SK-N-DZ (cell line): ENCODE measurements at regions not wholly inside any gene's neighbourhood (a gene's known extent, or its start where the extent isn't known, plus 50 kb on each side); places are given as distances from the start of the nearest gene placed in this dataset.

Source experiments
- DNase-seq: peaks from one replicate; pipeline ENCODE4 v3.0.0-alpha.2; 2015; ENCODE audit warnings: low spot score

GRCh38 chr3:117548600-117548999, 839.0 kb downstream of the TUSC7 start:
- no peak for DNase-seq

DNA sequence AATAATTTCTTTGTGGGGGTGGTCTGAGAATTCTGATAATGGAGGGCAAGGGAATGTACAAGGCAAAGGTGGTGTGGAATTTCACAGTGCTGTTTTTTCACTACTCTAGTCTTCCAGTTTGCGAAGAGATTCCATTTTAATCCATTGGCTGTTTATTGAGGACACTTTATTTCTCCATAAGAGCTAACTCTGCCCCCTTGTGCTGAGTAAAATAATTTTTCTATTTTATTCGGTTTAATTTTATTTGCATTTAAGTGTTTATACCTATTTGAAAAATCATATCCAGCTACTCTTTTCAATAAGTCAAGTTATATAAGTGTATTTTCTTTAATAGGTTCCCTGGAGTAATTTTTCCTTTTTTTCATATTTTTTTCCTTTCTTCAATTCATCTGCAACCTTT, 840.1 kb downstream of the TUSC7 start:
- DNase-seq, result no peak

DNA sequence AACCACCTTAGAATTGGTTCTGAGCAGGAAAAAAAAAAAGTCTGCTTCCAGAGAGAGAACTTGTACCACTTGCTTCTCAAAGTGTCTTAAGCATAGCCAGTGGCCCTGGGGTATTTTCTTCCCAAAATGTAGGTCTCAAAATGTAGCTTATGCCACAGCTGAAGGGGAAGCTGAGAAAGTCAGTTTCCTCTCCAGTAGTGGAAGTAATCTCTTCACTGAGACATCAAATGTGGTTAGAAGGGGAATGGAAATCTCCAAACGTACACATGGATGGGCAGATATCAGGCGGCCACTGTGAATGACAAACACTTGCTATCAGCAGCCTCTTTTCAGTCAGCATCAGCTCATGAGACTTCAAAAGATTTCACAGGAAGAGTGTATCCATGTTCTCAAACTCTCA, 841.2 kb downstream of the TUSC7 start:
- DNase-seq, result no peak

DNA sequence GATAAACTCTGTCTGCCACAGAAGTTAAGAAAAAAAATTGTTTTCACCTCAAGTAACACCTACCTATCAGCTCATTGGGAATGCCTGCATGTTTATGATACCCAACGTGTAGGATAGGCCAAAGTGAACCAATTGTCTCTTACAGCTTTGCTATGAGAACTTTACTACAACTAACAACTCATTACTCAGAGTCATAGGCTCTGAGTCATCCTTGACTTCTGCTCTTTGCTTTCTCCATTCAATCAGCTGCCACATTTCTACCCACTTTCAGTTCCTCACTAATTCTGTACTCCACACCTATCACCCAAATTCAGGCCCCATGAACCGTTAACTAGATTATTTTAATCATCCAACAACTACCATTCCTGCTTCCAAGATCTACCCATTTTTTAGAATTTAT, 843.9 kb downstream of the TUSC7 start:
- no peak for DNase-seq

GRCh38 chr3:117556646-117557407, 847.2 kb downstream of the TUSC7 start:
- no peak for DNase-seq

DNA sequence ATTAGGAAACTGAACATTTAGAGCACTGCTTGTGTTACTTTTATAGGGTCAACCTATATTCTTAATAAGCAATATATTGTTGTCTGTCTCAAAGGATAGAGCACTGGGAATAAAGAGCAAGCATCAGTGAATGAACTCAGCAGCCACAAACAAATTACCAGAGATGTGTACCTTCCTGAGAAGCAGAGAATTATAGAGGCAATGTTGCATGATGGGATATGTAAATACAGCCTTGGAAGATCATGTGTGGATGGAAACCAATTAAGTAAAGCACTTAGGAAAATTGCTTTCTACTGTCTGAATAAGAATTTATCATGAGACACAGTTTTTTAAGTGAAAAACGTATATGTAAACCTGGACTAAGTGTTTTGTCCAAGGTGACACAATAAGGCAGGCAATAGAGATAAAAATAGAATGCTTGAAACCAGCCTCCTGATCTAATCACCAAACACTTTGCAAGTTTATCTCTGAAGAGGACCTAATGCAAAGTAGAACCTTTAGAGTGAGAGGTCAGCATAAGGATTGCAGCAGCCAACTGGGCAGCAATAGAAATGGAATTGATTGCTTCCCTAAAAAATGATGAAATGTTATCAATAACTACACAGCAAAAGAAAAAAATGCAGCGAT, 848.0 kb downstream of the TUSC7 start:
- no peak for DNase-seq

DNA sequence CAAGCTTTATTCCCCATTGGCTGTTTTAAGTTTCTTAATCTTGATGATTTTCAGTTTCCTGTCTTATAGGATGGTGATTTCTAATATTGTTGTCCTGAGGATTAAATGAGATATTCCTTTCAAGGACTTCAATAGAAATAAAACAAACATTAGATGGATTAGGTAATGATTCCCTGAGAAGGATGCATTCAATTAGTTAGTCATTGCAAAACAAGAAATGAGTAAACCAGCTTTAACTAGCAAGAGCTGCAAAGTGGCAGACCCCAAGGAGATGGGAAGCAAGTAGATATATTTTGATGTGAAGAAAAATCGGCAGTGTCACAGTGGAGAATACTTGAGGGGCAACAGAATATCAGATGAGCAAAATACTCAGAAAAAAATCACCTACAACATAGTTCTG, 849.1 kb downstream of the TUSC7 start:
- no peak for DNase-seq

- no peak for DNase-seq
Observed at GRCh38 chr3:117562000-117562399, 852.4 kb downstream of the TUSC7 start.

DNA sequence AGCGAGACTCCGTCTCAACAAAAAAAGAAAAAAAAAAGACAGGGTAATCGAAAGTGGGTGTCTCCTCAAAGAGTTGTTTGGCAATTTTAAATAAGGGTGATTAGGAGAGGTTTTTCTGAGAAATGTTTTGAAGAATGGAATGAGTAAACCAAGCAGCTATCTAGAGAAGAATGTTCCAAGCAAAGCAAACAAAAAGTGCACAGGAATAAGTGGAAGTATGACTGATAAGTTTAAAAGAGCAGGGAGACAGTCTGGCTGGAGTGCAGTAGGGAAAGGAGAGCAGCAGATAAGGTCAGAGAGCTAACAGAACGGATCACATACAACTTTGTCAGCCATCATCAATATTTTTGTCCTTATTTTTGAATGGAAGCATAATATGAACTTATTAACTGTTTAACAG, 853.5 kb downstream of the TUSC7 start:
- no peak for DNase-seq

DNA sequence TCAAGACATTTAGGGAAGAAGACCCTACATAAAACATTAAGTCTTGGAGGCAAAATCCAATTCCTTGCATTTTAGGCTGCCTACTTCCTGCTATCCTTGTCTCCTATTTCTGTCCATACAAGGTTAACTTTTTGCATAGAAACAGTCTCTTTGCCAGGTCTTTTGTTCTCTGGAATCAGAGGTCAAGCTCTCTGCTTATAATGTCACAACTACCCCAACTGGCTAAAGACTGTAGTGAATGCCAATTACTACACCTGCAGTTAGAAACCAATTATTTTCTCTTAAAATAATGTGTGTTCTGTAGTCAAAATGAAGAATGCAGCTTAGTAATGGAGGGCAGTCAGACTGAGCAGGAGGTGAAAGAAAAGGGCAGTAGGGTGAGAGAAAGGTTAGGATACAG, 856.2 kb downstream of the TUSC7 start:
- no peak for DNase-seq

DNA sequence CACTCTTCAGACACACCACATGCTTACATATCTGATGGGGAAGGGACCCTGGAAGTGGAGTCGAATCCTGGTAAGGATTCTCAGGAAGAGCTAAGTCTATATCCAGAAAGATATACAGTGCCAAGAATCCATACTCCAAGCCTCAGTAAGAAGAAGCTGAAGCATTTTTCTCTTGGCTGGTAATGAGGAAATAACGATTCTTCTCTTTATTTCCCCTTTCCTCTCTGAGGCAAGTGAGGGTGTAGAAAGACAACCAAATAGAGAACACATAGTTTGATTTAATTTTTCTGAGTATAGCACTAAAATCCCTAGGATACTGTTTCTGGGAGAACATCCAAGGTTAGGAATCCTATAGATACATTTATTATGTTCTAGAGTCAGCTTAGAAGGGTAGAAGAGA, 857.3 kb downstream of the TUSC7 start:
- no peak for DNase-seq

- no peak for DNase-seq
Observed at GRCh38 chr3:117567382-117567781, 857.8 kb downstream of the TUSC7 start.

- DNase-seq, result no peak
Observed at GRCh38 chr3:117567906-117568305, 858.3 kb downstream of the TUSC7 start.

- no peak for DNase-seq
Observed at GRCh38 chr3:117572786-117573185, 863.2 kb downstream of the TUSC7 start.

GRCh38 chr3:117580806-117581205, 871.2 kb downstream of the TUSC7 start:
- DNase-seq, result no peak

GRCh38 chr3:117586161-117586560, 876.6 kb downstream of the TUSC7 start:
- no peak for DNase-seq

DNA sequence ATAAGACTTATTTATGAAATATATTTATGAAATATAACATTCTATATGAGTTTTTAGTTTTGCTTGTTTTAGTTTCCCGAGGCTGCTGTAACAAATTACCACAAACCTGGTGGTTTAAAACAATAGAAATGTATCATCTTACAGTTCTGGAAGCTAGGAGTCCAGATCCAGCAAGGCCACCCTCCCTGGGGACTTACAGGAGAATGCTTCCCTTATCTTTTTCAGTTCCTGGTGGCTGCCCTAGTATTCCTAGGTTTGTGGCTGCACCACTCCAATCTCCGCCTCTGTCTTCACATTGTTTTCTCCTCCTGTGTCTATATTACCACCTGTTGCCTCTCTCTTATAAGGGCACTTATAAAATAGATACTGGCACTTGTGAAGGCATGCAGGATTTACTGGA, 877.8 kb downstream of the TUSC7 start:
- DNase-seq, result no peak

- DNase-seq, result no peak
Observed at GRCh38 chr3:117589454-117589853, 879.9 kb downstream of the TUSC7 start.

DNA sequence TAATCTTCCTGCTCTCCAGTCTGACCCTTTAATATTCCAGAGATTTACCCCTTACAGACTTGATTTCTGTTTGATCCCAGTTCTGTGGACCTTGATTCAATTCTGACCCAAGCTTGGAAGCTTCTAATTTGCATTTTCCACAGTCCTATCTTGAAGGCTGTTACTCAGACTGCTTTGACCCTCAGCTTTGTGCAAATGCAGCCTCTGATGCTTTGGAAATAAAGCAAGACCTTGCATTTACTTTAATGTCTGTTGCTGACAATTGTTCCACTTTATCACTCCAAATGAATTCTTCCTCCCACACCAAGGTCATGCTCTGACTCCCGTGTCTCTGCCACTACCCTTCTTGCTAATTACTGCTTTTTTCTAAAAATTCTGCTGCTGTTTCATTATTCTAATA, 886.0 kb downstream of the TUSC7 start:
- no peak for DNase-seq

DNA sequence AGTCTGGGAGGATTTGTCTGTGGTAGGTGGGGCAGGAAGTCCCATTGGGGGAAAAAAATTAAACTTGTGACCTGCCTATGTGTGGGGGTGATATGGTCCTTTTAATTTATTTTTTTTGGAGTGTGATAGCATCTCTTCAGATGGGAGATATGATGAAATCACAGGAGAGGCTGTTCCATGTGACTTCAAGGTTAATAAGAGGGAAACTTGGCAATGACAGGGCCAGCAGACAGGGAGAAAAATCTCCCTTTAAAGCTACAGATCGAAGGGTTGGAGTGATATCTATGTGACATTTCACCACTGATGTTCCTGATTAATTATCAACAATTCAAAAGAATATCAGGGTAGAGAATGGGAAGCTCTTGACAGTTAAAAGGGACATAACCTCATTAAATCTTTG, 886.9 kb downstream of the TUSC7 start:
- DNase-seq, result no peak

- DNase-seq, result peak; percentile 78
Observed at GRCh38 chr3:117597865-117598264, 888.3 kb downstream of the TUSC7 start.

- DNase-seq, result no peak
Observed at GRCh38 chr3:117600112-117600511, 890.5 kb downstream of the TUSC7 start.

DNA sequence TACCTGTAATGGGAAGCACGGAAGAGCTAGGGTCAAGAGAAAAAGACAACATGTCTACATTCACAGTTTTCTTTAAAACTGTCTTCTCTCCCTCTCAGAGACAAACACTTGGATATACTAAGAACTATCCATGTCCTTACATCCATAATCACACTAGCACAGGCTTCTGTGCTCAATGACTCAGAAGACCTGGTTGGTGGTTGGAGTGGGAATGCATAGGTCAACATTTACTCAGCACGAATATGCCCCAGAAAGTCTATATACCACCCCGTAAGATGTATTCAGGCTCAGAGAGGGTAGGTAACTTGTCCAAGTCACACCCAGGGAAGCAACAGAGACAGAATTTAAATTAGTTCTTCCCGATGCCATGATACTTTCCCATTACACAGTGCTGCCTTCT, 891.1 kb downstream of the TUSC7 start:
- no peak for DNase-seq
